Keratinocyte (primary cell): ENCODE measurements at regions not wholly inside any gene's neighbourhood (a gene's known extent, or its start where the extent isn't known, plus 50 kb on each side); places are given as distances from the start of the nearest gene placed in this dataset.

Experiments
- DNase-seq: peaks from one replicate; pipeline ENCODE4 v3.0.0-alpha.2; 2011; ENCODE audit warnings: low read depth, missing footprints, low spot score
- FAIRE-seq: peaks from 2 replicates; lab custom pipeline; 2011; peaks lifted over from hg19 to GRCh38; lab: Jason Lieb, UNC
- H2AFZ ChIP-seq: 2 replicates; pipeline ENCODE4 v1.6.0; 2012; ENCODE audit warnings: low read length, control low read depth, inconsistent platforms; ENCODE audit not compliant: control insufficient read depth
- H3K27ac ChIP-seq: 2 replicates; pipeline ENCODE4 v1.5.1; 2011; ENCODE audit warnings: low read length; ENCODE audit not compliant: control insufficient read depth, insufficient read depth
- H3K27me3 ChIP-seq: 3 replicates; pipeline ENCODE4 v1.6.0; 2011; ENCODE audit warnings: low read length; ENCODE audit not compliant: control insufficient read depth, insufficient read depth; ENCODE audit errors: extremely low read depth
- H3K36me3 ChIP-seq, 2 experiments: 2 replicates in 1 of 2; 3 replicates in 1 of 2; pipeline ENCODE4 v1.5.1; 2011; ENCODE audit warnings: low read length in 2 of 2, mild to moderate bottlenecking in 1 of 2; ENCODE audit not compliant: control insufficient read depth in 2 of 2, insufficient read depth in 2 of 2; ENCODE audit errors: extremely low read depth in 1 of 2
- H3K4me1 ChIP-seq: 3 replicates; pipeline ENCODE4 v1.5.1; 2011; ENCODE audit warnings: low read length; ENCODE audit not compliant: control insufficient read depth, insufficient read depth; ENCODE audit errors: extremely low read depth
- H3K4me2 ChIP-seq: 3 replicates; pipeline ENCODE4 v1.6.0; 2011; ENCODE audit warnings: low read depth, low read length; ENCODE audit not compliant: control insufficient read depth, insufficient read depth; ENCODE audit errors: extremely low read depth
- H3K4me3 ChIP-seq, 3 experiments: fragments of 200-600 bp in 1 of 3; sonication (generic) in 1 of 3; 2 replicates in 2 of 3; 3 replicates in 1 of 3; pipeline ENCODE4 v1.5.1; 2011 to 2016; ENCODE audit warnings: low read length in 3 of 3, mild to moderate bottlenecking in 3 of 3, control low read depth in 2 of 3, inconsistent platforms in 1 of 3, low read depth in 1 of 3, mixed read lengths in 1 of 3, mixed run types in 1 of 3, moderate library complexity in 1 of 3; ENCODE audit not compliant: control insufficient read depth in 2 of 3, insufficient read depth in 2 of 3; ENCODE audit errors: extremely low read depth in 1 of 3
- H3K79me2 ChIP-seq: 2 replicates; pipeline ENCODE4 v1.6.0; 2012; ENCODE audit warnings: low read length; ENCODE audit not compliant: control insufficient read depth, insufficient read depth
- H3K9ac ChIP-seq: 3 replicates; pipeline ENCODE4 v1.6.0; 2011; ENCODE audit warnings: low read length; ENCODE audit not compliant: control insufficient read depth, insufficient read depth; ENCODE audit errors: extremely low read depth
- H3K9me1 ChIP-seq: 3 replicates; pipeline ENCODE4 v1.6.0; 2011; ENCODE audit warnings: low read length; ENCODE audit not compliant: control insufficient read depth, insufficient read depth; ENCODE audit errors: extremely low read depth
- H3K9me3 ChIP-seq: 2 replicates; pipeline ENCODE4 v1.5.1; 2012; ENCODE audit warnings: low read depth, low read length; ENCODE audit not compliant: control insufficient read depth
- H4K20me1 ChIP-seq: 3 replicates; pipeline ENCODE4 v1.6.0; 2011; ENCODE audit warnings: low read length; ENCODE audit not compliant: control insufficient read depth, insufficient read depth; ENCODE audit errors: extremely low read depth
- CTCF ChIP-seq, 3 experiments: IDR thresholded peaks in 1 of 3; conservative IDR thresholded peaks in 1 of 3; optimal IDR thresholded peaks in 1 of 3; 2 replicates in 2 of 3; 3 replicates in 1 of 3; pipeline versions ENCODE3 to v1.5.1; 2011; ENCODE audit warnings: low read length in 3 of 3, mild to moderate bottlenecking in 3 of 3, moderate library complexity in 2 of 3, control low read depth in 1 of 3, inconsistent platforms in 1 of 3; ENCODE audit not compliant: insufficient read depth in 2 of 3; ENCODE audit errors: extremely low read depth in 1 of 3
- EZH2 ChIP-seq: IDR thresholded peaks from one replicate; pipeline ENCODE4 v1.6.1; 2012; ENCODE audit warnings: inconsistent platforms, mild to moderate bottlenecking, low read length, moderate library complexity
- dilution Hi-C: fragments of 300-500 bp; cut with MboI; formaldehyde crosslinking; loops from one replicate; pipeline ENCODE4 v1.7.0; 2020; ENCODE audit warnings: low sequenced_read_pairs; ENCODE audit not compliant: extremely low pct_ligation_motif_present

- Histone ChIP-seq H3K4me2 (no peak overlapping the region), H3K27me3 (no peaks in the 10 kb centered on the region), H3K9me1 (no peaks in the 10 kb centered on the region), H3K9ac (no peak overlapping the region), H3K36me3 (no peaks in the 10 kb centered on the region), H3K4me3 (no peak overlapping the region), H3K9me3 (no peaks in the 10 kb centered on the region), H3K79me2 (no peaks in the 10 kb centered on the region), H3K4me1 (no peaks in the 10 kb centered on the region), H4K20me1 (no peaks in the 10 kb centered on the region), H2AFZ (no peak overlapping the region), H3K27ac (no peak overlapping the region)
- DNase-seq (no peak), FAIRE-seq (no peak)
- no peak for TF ChIP-seq EZH2
- no peak for TF ChIP-seq CTCF (optimal IDR thresholded peaks at IDR 0.05 in 1 of 3, IDR thresholded peaks at IDR 0.05 in 1 of 3, conservative IDR thresholded peaks at IDR 0.05 in 1 of 3; ENCODE audit: extremely low read depth in 1 of 3, insufficient read depth in 2 of 3, low read length in 3 of 3)
- dilution Hi-C loops = loop anchor here (25.0 kb wide), 1 partner anchor 416 kb away; no protein-coding TSS in a partner anchor
These were observed 61.0 kb upstream of the RBBP6 start for GRCh38 chr16:24478401-24478800.

GRCh38 chr16:24482681-24483202 lies 56.6 kb upstream of the RBBP6 start:
- Histone ChIP-seq H3K9me3 (no peaks in the 10 kb centered on the region), H3K9ac (no peak overlapping the region), H2AFZ (no peak overlapping the region), H3K27me3 (no peaks in the 10 kb centered on the region), H3K27ac (no peak overlapping the region), H3K4me1 (no peaks in the 10 kb centered on the region), H3K79me2 (no peaks in the 10 kb centered on the region), H3K4me3 (no peak overlapping the region), H3K4me2 (no peak overlapping the region), H4K20me1 (no peaks in the 10 kb centered on the region), H3K36me3 (no peaks in the 10 kb centered on the region), H3K9me1 (no peaks in the 10 kb centered on the region)
- TF ChIP-seq EZH2 (no peak), CTCF (optimal IDR thresholded peaks at IDR 0.05 in 1 of 3, IDR thresholded peaks at IDR 0.05 in 1 of 3, conservative IDR thresholded peaks at IDR 0.05 in 1 of 3; ENCODE audit: extremely low read depth in 1 of 3, insufficient read depth in 2 of 3, low read length in 3 of 3) (no peak)
- dilution Hi-C loops = loop anchor here (25.0 kb wide), 1 partner anchor 420 kb away; no protein-coding TSS in a partner anchor
- FAIRE-seq (no peak), DNase-seq (no peak)
